A549 (cell line): ENCODE measurements at regions not wholly inside any gene's neighbourhood (a gene's known extent, or its start where the extent isn't known, plus 50 kb on each side); places are given as distances from the start of the nearest gene placed in this dataset.
A peak's percentile ranks its signal among the peaks of the same experiment; 100 is the strongest.

Experiments
- ATAC-seq, 2 experiments: fragments of 200-7000 bp in 1 of 2; fragments of >200 bp in 1 of 2; cut with Nextera tagmentation in 1 of 2; cut with Tn5 transposase in 1 of 2; 3 replicates each; pipeline versions ENCODE4 v1.8.0 to v1.9.1; 2018 to 2020; ENCODE audit warnings: mild to moderate bottlenecking in 1 of 2, moderate library complexity in 1 of 2
- CTCF ChIA-PET: fragments of 300-600 bp; sonication (Branson Sonifier 250); formaldehyde crosslinking; extraction: SDS; loops from one replicate; lab custom pipeline; 2021; ENCODE audit warnings: antibody characterized with exemption, inconsistent platforms; lab: Yijun Ruan, JAX
- POLR2A ChIA-PET: fragments of 350-600 bp; formaldehyde crosslinking; extraction: SDS; loops from one replicate; lab custom pipeline; 2021; ENCODE audit warnings: antibody characterized with exemption, inconsistent platforms; lab: Yijun Ruan, JAX
- DNase-seq, 2 experiments: peaks; one replicate each; pipeline versions ENCODE4 v3.0.0 to v3.0.0-alpha.2; 2011 to 2016; ENCODE audit warnings: low read depth in 1 of 2, low spot score in 1 of 2
- FAIRE-seq: peaks from 2 replicates; lab custom pipeline; 2011; peaks lifted over from hg19 to GRCh38; lab: Jason Lieb, UNC
- H3K27ac ChIP-seq, 2 experiments: fragments of >200 bp; sonication (Bioruptor Twin); formaldehyde crosslinking; 3 replicates each; pipeline ENCODE4 v1.5.1; 2016 to 2017
- H3K4me1 ChIP-seq: fragments of >200 bp; sonication (Bioruptor Twin); formaldehyde crosslinking; 3 replicates; pipeline ENCODE4 v1.6.1; 2016
- H3K4me2 ChIP-seq: fragments of >200 bp; sonication (Bioruptor Twin); formaldehyde crosslinking; 3 replicates; pipeline ENCODE4 v1.6.1; 2016
- H3K4me3 ChIP-seq: fragments of >200 bp; sonication (Bioruptor Twin); formaldehyde crosslinking; 3 replicates; pipeline ENCODE4 v1.5.1; 2016
- H3K9me3 ChIP-seq: fragments of >200 bp; sonication (Bioruptor Twin); formaldehyde crosslinking; 3 replicates; pipeline ENCODE4 v1.6.1; 2016
- CBX8 ChIP-seq: fragments of 200-600 bp; sonication (generic); IDR thresholded peaks from 2 replicates; pipeline ENCODE4 v1.6.1; 2016
- CHD2 ChIP-seq: fragments of 150-350 bp; IDR thresholded peaks from 2 replicates; pipeline ENCODE4 v1.6.1; 2014; ENCODE audit warnings: low read length; ENCODE audit not compliant: partially characterized antibody
- EHMT2 ChIP-seq: fragments of 200-600 bp; sonication (generic); IDR thresholded peaks from 2 replicates; pipeline ENCODE4 v1.6.1; 2016; ENCODE audit warnings: antibody characterized with exemption, low read depth, mild to moderate bottlenecking, moderate library complexity
- ELK1 ChIP-seq: fragments of 150-350 bp; IDR thresholded peaks from 2 replicates; pipeline ENCODE4 v1.6.1; 2014; ENCODE audit warnings: low read depth, mild to moderate bottlenecking, low read length
- EP300 ChIP-seq, 2 experiments: fragments of >200 bp; sonication (Bioruptor Twin); formaldehyde crosslinking; IDR thresholded peaks; 2 replicates in 1 of 2; 3 replicates in 1 of 2; pipeline ENCODE4 v1.6.1; 2016 to 2017
- ESRRA ChIP-seq: fragments of 150-350 bp; IDR thresholded peaks from 2 replicates; pipeline ENCODE4 v1.6.1; 2014; ENCODE audit warnings: mild to moderate bottlenecking, low read length, borderline replicate concordance
- FOSB ChIP-seq: fragments of 250-450 bp; sonication (Bioruptor Pico); IDR thresholded peaks from 2 replicates; pipeline ENCODE4 v1.5.0; 2020; ENCODE audit warnings: mild to moderate bottlenecking, moderate library complexity
- FOSL2 ChIP-seq, 2 experiments: fragments of 450-650 bp in 1 of 2; fragments of >200 bp in 1 of 2; sonication (Bioruptor Twin) in 1 of 2; formaldehyde crosslinking; IDR thresholded peaks; 2 replicates each; pipeline versions ENCODE4 v1.5.0 to v1.6.1; 2016 to 2020; ENCODE audit warnings: mild to moderate bottlenecking in 1 of 2, moderate library complexity in 1 of 2
- HOXA7 ChIP-seq: fragments of 250-450 bp; sonication (Bioruptor Pico); IDR thresholded peaks from 2 replicates; pipeline ENCODE4 v1.5.0; 2020; ENCODE audit warnings: mild to moderate bottlenecking, moderate library complexity
- HOXB13 ChIP-seq: fragments of 250-450 bp; sonication (Bioruptor Pico); IDR thresholded peaks from 2 replicates; pipeline ENCODE4 v1.5.0; 2020; ENCODE audit warnings: low read depth, mild to moderate bottlenecking, moderate library complexity
- KDM5A ChIP-seq: fragments of 200-600 bp; sonication (generic); IDR thresholded peaks from 2 replicates; pipeline ENCODE4 v1.6.1; 2016; ENCODE audit warnings: antibody characterized with exemption, mild to moderate bottlenecking
- MAFK ChIP-seq: fragments of 450-650 bp; IDR thresholded peaks from 2 replicates; pipeline ENCODE4 v1.6.1; 2014; ENCODE audit not compliant: partially characterized antibody
- MYC ChIP-seq: IDR thresholded peaks from 2 replicates; pipeline ENCODE4 v1.6.1; 2012; ENCODE audit warnings: mild to moderate bottlenecking, inconsistent platforms, low read length, improper control_type of control experiment, borderline replicate concordance
- NR3C1 ChIP-seq: fragments of >200 bp; sonication (Bioruptor Twin); formaldehyde crosslinking; IDR thresholded peaks from 3 replicates; pipeline ENCODE4 v1.6.1; 2017
- POLR2A ChIP-seq: IDR thresholded peaks from 2 replicates; pipeline ENCODE4 v1.6.1; 2012; ENCODE audit warnings: mild to moderate bottlenecking, low read length
- POLR2AphosphoS2 ChIP-seq: conservative IDR thresholded peaks from 2 replicates; pipeline ENCODE4 v1.6.1; 2012; ENCODE audit warnings: low read length, improper control_type of control experiment, inconsistent platforms
- RARB ChIP-seq: fragments of 250-450 bp; sonication (Bioruptor Pico); IDR thresholded peaks from 2 replicates; pipeline ENCODE4 v1.8.0; 2021; ENCODE audit warnings: mild to moderate bottlenecking, moderate library complexity
- REST ChIP-seq: fragments of 200-600 bp; sonication (generic); IDR thresholded peaks from 2 replicates; pipeline ENCODE4 v1.6.1; 2016; ENCODE audit warnings: antibody characterized with exemption, mild to moderate bottlenecking, moderate library complexity
- SMC3 ChIP-seq: fragments of >200 bp; sonication (Bioruptor Twin); formaldehyde crosslinking; IDR thresholded peaks from 3 replicates; pipeline ENCODE4 v1.6.1; 2018; ENCODE audit warnings: inconsistent platforms
- SREBF2 ChIP-seq: fragments of 450-650 bp; IDR thresholded peaks from 2 replicates; pipeline ENCODE4 v1.6.1; 2014; ENCODE audit warnings: mild to moderate bottlenecking, moderate library complexity
- TFCP2L1 ChIP-seq: fragments of 250-450 bp; sonication (Bioruptor Pico); IDR thresholded peaks from 2 replicates; pipeline ENCODE4 v1.5.0; 2021; ENCODE audit warnings: mild to moderate bottlenecking
- ZNF302 ChIP-seq: fragments of 250-450 bp; sonication (Bioruptor Pico); IDR thresholded peaks from 2 replicates; pipeline ENCODE4 v1.9.0; 2021; ENCODE audit warnings: inconsistent platforms, mild to moderate bottlenecking, moderate library complexity
- WGBS: methylation state at CpG from one replicate; pipeline ENCODE4 v1.1.6; 2017; ENCODE audit errors: missing lambda C conversion rate; 5-methylcytosine and 5-hydroxymethylcytosine counted together

GRCh38 chr15:93232845-93233244, 143.8 kb upstream of the RGMA start:
- peak in 1 of 2 experiments; percentile 17; a peak in 2 of 6 replicates for ATAC-seq
- ChIA-PET POLR2A (no interaction called here), CTCF (no interaction called here)
- 27% methylated on average over 8 of the region's 8 CpGs for WGBS
- H3K4me3 ChIP-seq, result no peak overlapping the region
- FAIRE-seq, result no peak
- TF ChIP-seq CHD2, result no peak
- TF ChIP-seq SREBF2, result no peak
- no peak for TF ChIP-seq EHMT2
- no peak for TF ChIP-seq KDM5A
- TF ChIP-seq FOSB (CRISPR knock-in tag), result no peak
- TF ChIP-seq MYC, result no peak
- no peak for TF ChIP-seq HOXB13 (CRISPR knock-in tag)
- no peak for TF ChIP-seq MAFK
- no peak for TF ChIP-seq NR3C1
- no peak for TF ChIP-seq RARB
- TF ChIP-seq TFCP2L1 (CRISPR knock-in tag), result no peak
- DNase-seq, result peak in 1 of 2 experiments; percentile 22
- no peak overlapping the region for H3K27ac ChIP-seq
- no peak overlapping the region for H3K4me2 ChIP-seq
- H3K4me1 ChIP-seq, result 0 out of 3 replicates have a peak, but pooled peaks cover 5% of the 10 kb centered on the region
- no peaks in the 10 kb centered on the region for H3K9me3 ChIP-seq

- H3K27ac ChIP-seq, result no peak overlapping the region
- CTCF ChIA-PET, result no interaction called here
- no peak overlapping the region for H3K4me3 ChIP-seq
- FAIRE-seq (no peak), ATAC-seq (0 out of 6 replicates have a peak, but pooled peaks of 1 of the 2 experiments have one; percentile 28), DNase-seq (no peak)
- H3K4me2 ChIP-seq, result no peak overlapping the region
- POLR2A ChIA-PET, result no interaction called here
- no peaks in the 10 kb centered on the region for H3K9me3 ChIP-seq
- H3K4me1 ChIP-seq, result 0 out of 3 replicates have a peak, but pooled peaks cover 5% of the 10 kb centered on the region
- TF ChIP-seq SMC3 (no peak), ELK1 (no peak), POLR2A (no peak), REST (no peak), ZNF302 (no peak), HOXB13 (CRISPR knock-in tag) (no peak), CBX8 (no peak), FOSL2 (IDR thresholded peaks at IDR 0.05) (no peak), FOSL2 (CRISPR knock-in tag; IDR thresholded peaks at IDR 0.05) (no peak), EP300 (IDR thresholded peaks at IDR 0.05) (no peak)
- 16% methylated on average over 6 of the region's 6 CpGs for WGBS
These were observed 143.0 kb upstream of the RGMA start for GRCh38 chr15:93231994-93232393.

GRCh38 chr15:93231261-93231925, 142.4 kb upstream of the RGMA start:
- WGBS, result 2% methylated on average over 2 of the region's 2 CpGs
- POLR2A ChIA-PET, result no interaction called here
- no peak overlapping the region for H3K4me3 ChIP-seq
- 0 out of 3 replicates have a peak, but pooled peaks cover 5% of the 10 kb centered on the region for H3K4me1 ChIP-seq
- no peak for TF ChIP-seq POLR2A
- peak; percentile 24 for TF ChIP-seq MAFK
- no peak for TF ChIP-seq ESRRA
- no peak for TF ChIP-seq POLR2AphosphoS2
- TF ChIP-seq SREBF2, result no peak
- no peak for TF ChIP-seq HOXA7 (CRISPR knock-in tag)
- FAIRE-seq, result no peak
- H3K9me3 ChIP-seq, result no peaks in the 10 kb centered on the region
- H3K4me2 ChIP-seq, result no peak overlapping the region
- no peak for ATAC-seq
- CTCF ChIA-PET, result no interaction called here
- no peak overlapping the region for H3K27ac ChIP-seq
- no peak for DNase-seq
